ENCODE measurements at regions not wholly inside any gene's neighbourhood (a gene's known extent, or its start where the extent isn't known, plus 50 kb on each side); places are given as distances from the start of the nearest gene placed in this dataset.

DNA sequence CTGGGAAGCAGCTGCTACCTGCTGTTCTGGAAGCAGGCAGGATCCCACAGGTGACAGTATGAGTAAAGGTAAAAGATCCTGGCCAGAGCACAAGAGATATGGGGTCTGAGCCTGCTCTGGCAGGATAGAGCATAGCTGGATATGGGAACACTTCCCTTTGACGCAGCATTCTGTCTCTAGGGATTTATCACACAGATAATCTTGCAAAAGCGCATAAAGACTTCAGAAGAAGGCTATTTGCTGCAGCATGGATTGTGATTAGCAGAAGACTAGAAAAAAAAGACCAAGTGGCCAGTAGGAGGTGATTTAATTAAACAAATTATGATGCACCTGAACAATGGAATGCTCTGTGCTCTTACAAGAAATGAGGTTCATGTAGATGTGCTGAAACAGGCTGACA is 52.4 kb upstream of the PWWP2A start:
- TF ChIP-seq, protein P1, sequence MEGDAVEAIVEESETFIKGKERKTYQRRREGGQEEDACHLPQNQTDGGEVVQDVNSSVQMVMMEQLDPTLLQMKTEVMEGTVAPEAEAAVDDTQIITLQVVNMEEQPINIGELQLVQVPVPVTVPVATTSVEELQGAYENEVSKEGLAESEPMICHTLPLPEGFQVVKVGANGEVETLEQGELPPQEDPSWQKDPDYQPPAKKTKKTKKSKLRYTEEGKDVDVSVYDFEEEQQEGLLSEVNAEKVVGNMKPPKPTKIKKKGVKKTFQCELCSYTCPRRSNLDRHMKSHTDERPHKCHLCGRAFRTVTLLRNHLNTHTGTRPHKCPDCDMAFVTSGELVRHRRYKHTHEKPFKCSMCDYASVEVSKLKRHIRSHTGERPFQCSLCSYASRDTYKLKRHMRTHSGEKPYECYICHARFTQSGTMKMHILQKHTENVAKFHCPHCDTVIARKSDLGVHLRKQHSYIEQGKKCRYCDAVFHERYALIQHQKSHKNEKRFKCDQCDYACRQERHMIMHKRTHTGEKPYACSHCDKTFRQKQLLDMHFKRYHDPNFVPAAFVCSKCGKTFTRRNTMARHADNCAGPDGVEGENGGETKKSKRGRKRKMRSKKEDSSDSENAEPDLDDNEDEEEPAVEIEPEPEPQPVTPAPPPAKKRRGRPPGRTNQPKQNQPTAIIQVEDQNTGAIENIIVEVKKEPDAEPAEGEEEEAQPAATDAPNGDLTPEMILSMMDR (IDR thresholded peaks at IDR 0.05; ENCODE audit: control extremely low read depth, extremely low read depth), result no peak
- 71 to 86% methylated on average over 2 of the region's 2 CpGs for WGBS, 2 donors
- no peaks in the 10 kb centered on the region for H3K27me3 ChIP-seq (ENCODE audit: control insufficient read depth in 3 of 3, insufficient read depth in 3 of 3, low read length in 2 of 3)
- H3K4me1 ChIP-seq (ENCODE audit: control insufficient read depth in 5 of 5, insufficient read depth in 5 of 5, low read length in 5 of 5), result peaks cover 0 to 5% (median 2%) of the 10 kb centered on the region in 5 donors
- ATAC-seq (ENCODE audit: insufficient read depth, low FRiP score) (no peak), DNase-seq (peak in 1 of 3 donors; percentile 20)
- no peak overlapping the region for H3K27ac ChIP-seq (ENCODE audit: low read depth in 1 of 2, low read length in 1 of 2)
- no peaks in the 10 kb centered on the region for H3K36me3 ChIP-seq (ENCODE audit: control insufficient read depth in 4 of 4, insufficient read depth in 4 of 4, low read length in 4 of 4)
- H3K4me3 ChIP-seq, result no peak overlapping the region
- no peak overlapping the region for H3K9ac ChIP-seq (ENCODE audit: insufficient read depth in 1 of 2, low read length in 2 of 2)
- H3K9me3 ChIP-seq (ENCODE audit: control insufficient read depth in 4 of 4, insufficient read depth in 3 of 4, low read length in 3 of 4), result no peaks in the 10 kb centered on the region

DNA sequence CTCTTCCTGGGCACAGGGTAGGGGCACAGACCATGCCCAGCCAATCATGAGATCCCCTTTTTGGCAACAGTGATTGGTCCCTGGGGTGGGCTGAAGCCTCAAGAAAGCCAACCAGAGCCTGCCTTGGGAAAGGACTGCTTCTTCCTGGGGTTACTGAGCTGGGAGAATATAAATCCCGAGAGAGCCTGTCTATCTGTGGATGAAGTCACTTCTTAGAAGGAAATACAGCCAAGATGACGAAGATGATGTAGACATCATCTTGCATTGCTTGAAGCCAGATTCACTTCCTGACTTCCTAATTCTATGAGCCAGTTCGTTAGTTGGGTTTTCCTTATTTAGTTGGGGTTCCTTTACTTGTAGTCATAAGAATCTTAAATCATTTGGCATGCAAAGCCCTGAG is 50.1 kb upstream of the PWWP2A start:
- no peak overlapping the region for H3K4me3 ChIP-seq
- DNase-seq, result no peak
- no peak for ATAC-seq (ENCODE audit: insufficient read depth, low FRiP score)
- peak overlapping the region; percentile 32 to 70 for H3K27ac ChIP-seq (ENCODE audit: low read depth in 1 of 2, low read length in 1 of 2)
- H3K27me3 ChIP-seq (ENCODE audit: control insufficient read depth in 3 of 3, insufficient read depth in 3 of 3, low read length in 2 of 3), result no peaks in the 10 kb centered on the region
- TF ChIP-seq, protein P1 (IDR thresholded peaks at IDR 0.05; ENCODE audit: control extremely low read depth, extremely low read depth), result no peak
- H3K36me3 ChIP-seq (ENCODE audit: control insufficient read depth in 4 of 4, insufficient read depth in 4 of 4, low read length in 4 of 4), result no peaks in the 10 kb centered on the region
- no peaks in the 10 kb centered on the region for H3K9me3 ChIP-seq (ENCODE audit: control insufficient read depth in 4 of 4, insufficient read depth in 3 of 4, low read length in 3 of 4)
- H3K9ac ChIP-seq (ENCODE audit: insufficient read depth in 1 of 2, low read length in 2 of 2), result no peak overlapping the region
- WGBS, 2 donors, result 47 to 54% methylated on average over 3 of the region's 3 CpGs
- peaks cover 0 to 15% (median 11%) of the 10 kb centered on the region in 5 donors for H3K4me1 ChIP-seq (ENCODE audit: control insufficient read depth in 5 of 5, insufficient read depth in 5 of 5, low read length in 5 of 5)

Data from lung (tissue), 11 donors.